Transverse colon (tissue), 4 donors: ENCODE measurements at regions not wholly inside any gene's neighbourhood (a gene's known extent, or its start where the extent isn't known, plus 50 kb on each side); places are given as distances from the start of the nearest gene placed in this dataset.
A peak's percentile ranks its signal among the peaks of the same experiment; 100 is the strongest.

Experiments
- DNase-seq: peaks from one replicate; pipeline ENCODE4 v3.0.0-alpha.2; 2019
- H3K27ac ChIP-seq, 4 donors: fragments of 200-600 bp; sonication (generic); 2 replicates each; pipeline ENCODE4 v1.5.1; 2016 to 2018; ENCODE audit warnings: inconsistent platforms in 4 of 4
- H3K27me3 ChIP-seq: fragments of 200-600 bp; sonication (generic); 2 replicates; pipeline ENCODE4 v1.5.1; 2017; ENCODE audit warnings: inconsistent platforms
- H3K36me3 ChIP-seq, 4 donors: fragments of 200-600 bp; sonication (generic); 2 replicates each; pipeline ENCODE4 v1.5.1; 2017 to 2019; ENCODE audit warnings: inconsistent platforms in 4 of 4
- H3K4me1 ChIP-seq, 4 donors: fragments of 200-600 bp; sonication (generic); 2 replicates each; pipeline ENCODE4 v1.5.1; 2017 to 2020; ENCODE audit warnings: inconsistent platforms in 4 of 4
- H3K4me3 ChIP-seq, 4 donors: fragments of 200-600 bp; sonication (generic); 1 replicate in 1 of 4; 2 replicates in 3 of 4; pipeline versions ENCODE4 v1.5.1 to v1.6.1; 2017 to 2019; ENCODE audit warnings: inconsistent platforms in 4 of 4
- H3K9me3 ChIP-seq, 2 donors: fragments of 200-600 bp; sonication (generic); 2 replicates each; pipeline ENCODE4 v1.5.1; 2017 to 2019; ENCODE audit warnings: inconsistent platforms in 2 of 2
- EP300 ChIP-seq: sonication (generic); formaldehyde crosslinking; IDR thresholded peaks from one replicate; pipeline ENCODE4 v1.6.1; 2017; ENCODE audit warnings: antibody characterized with exemption, low read depth
- POLR2A ChIP-seq: fragments of 450-650 bp; IDR thresholded peaks from one replicate; pipeline ENCODE4 v1.6.1; 2016; ENCODE audit warnings: antibody characterized with exemption, mild to moderate bottlenecking, moderate library complexity
- POLR2AphosphoS5 ChIP-seq, 3 donors: sonication (generic); formaldehyde crosslinking; IDR thresholded peaks; one replicate each; pipeline ENCODE4 v1.6.1; 2016; ENCODE audit warnings: antibody characterized with exemption in 3 of 3
- WGBS, 2 donors: methylation state at CpG; one replicate each; pipeline ENCODE4 v1.1.5; 2018; ENCODE audit warnings: low coverage in 1 of 2; 5-methylcytosine and 5-hydroxymethylcytosine counted together
- in situ Hi-C, 4 donors: fragments of 200-750 bp; cut with MboI; loops; one replicate each; pipeline versions ENCODE4 v1.15.0 to v1.15.1; 2017; ENCODE audit warnings: low sequenced_read_pairs in 3 of 4, low pct_ligation_motif_present in 1 of 4, low pct_unique_long_range_greater_than_20kb in 1 of 4
- intact Hi-C: fragments of 100-400 bp; cut with DNase I; formaldehyde crosslinking; loops from one replicate; pipeline ENCODE4 v1.15.1; 2023; ENCODE audit warnings: low total_unique reads
- TF ChIP-seq, protein P1 (sequence below), 5 experiments: fragments of 200-600 bp in 3 of 5; fragments of 450-650 bp in 2 of 5; sonication (generic) in 3 of 5; IDR thresholded peaks; 1 replicate in 2 of 5; 2 replicates in 3 of 5; pipeline ENCODE4 v1.5.1; 2016 to 2017; ENCODE audit warnings: antibody characterized with exemption in 5 of 5, inconsistent platforms in 3 of 5, mild to moderate bottlenecking in 2 of 5, moderate library complexity in 1 of 5

DNA sequence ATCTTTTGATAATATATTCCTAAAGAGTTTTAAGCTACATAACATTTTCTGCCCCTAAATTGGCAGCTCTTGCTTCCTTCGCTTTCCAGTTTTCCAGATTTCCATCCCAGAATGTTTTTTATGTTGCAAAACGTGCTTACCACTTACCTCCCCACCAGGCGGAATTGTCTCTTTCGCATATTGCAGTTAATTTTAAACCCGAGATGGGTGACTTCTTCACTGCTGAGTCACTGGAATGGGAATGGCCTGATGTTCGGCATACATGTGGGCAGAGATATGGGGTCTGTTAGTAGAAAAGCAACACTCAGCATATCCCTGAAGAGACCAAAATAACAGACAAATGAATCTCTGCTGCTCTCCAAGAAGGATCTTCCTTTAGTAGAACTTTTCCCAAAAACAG is 491.2 kb downstream of the PREX1 start:
- no peak for DNase-seq
- Histone ChIP-seq H3K27me3 (peaks cover 4% of the 10 kb centered on the region), H3K4me1 (peaks cover 0 to 9% (median 4%) of the 10 kb centered on the region in 4 donors), H3K27ac (no peak overlapping the region), H3K9me3 (no peaks in the 10 kb centered on the region), H3K36me3 (no peaks in the 10 kb centered on the region), H3K4me3 (no peak overlapping the region)
- TF ChIP-seq, protein P1, sequence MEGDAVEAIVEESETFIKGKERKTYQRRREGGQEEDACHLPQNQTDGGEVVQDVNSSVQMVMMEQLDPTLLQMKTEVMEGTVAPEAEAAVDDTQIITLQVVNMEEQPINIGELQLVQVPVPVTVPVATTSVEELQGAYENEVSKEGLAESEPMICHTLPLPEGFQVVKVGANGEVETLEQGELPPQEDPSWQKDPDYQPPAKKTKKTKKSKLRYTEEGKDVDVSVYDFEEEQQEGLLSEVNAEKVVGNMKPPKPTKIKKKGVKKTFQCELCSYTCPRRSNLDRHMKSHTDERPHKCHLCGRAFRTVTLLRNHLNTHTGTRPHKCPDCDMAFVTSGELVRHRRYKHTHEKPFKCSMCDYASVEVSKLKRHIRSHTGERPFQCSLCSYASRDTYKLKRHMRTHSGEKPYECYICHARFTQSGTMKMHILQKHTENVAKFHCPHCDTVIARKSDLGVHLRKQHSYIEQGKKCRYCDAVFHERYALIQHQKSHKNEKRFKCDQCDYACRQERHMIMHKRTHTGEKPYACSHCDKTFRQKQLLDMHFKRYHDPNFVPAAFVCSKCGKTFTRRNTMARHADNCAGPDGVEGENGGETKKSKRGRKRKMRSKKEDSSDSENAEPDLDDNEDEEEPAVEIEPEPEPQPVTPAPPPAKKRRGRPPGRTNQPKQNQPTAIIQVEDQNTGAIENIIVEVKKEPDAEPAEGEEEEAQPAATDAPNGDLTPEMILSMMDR (IDR thresholded peaks at IDR 0.05), result no peak
- no peak for TF ChIP-seq EP300
- no peak for TF ChIP-seq POLR2A
- TF ChIP-seq POLR2AphosphoS5 (IDR thresholded peaks at IDR 0.05), result no peak
- in situ Hi-C loops, result no loop called here
- intact Hi-C loops, result no loop called here
- 80 to 93% methylated on average over 5 to 6 of the region's 6 CpGs for WGBS, 2 donors

- TF ChIP-seq, protein P1 (IDR thresholded peaks at IDR 0.05), result no peak
- H3K9me3 ChIP-seq, result no peaks in the 10 kb centered on the region
- no peak for DNase-seq
- H3K36me3 ChIP-seq, result no peaks in the 10 kb centered on the region
- intact Hi-C loops (no loop called here), in situ Hi-C loops (no loop called here)
- peaks cover 4% of the 10 kb centered on the region for H3K27me3 ChIP-seq
- peaks cover 0 to 9% (median 4%) of the 10 kb centered on the region in 4 donors for H3K4me1 ChIP-seq
- H3K27ac ChIP-seq, result no peak overlapping the region
- 88 to 92% methylated on average over 2 to 3 of the region's 3 CpGs for WGBS, 2 donors
- no peak overlapping the region for H3K4me3 ChIP-seq
These were observed 492.3 kb downstream of the PREX1 start for GRCh38 chr20:48335308-48336050.

- intact Hi-C loops, result no loop called here
- in situ Hi-C loops, result no loop called here
- TF ChIP-seq EP300 (no peak), POLR2A (no peak), POLR2AphosphoS5 (IDR thresholded peaks at IDR 0.05) (no peak)
- Histone ChIP-seq H3K4me1 (no peaks in the 10 kb centered on the region), H3K9me3 (no peaks in the 10 kb centered on the region), H3K36me3 (no peaks in the 10 kb centered on the region), H3K4me3 (no peak overlapping the region), H3K27me3 (peaks cover 4% of the 10 kb centered on the region), H3K27ac (peak overlapping the region in 1 of 4 donors; percentile 54)
- 53 to 75% methylated on average over 4 of the region's 4 CpGs for WGBS, 2 donors
- DNase-seq, result no peak
These were observed 494.1 kb downstream of the PREX1 start for GRCh38 chr20:48333707-48334106.

DNA sequence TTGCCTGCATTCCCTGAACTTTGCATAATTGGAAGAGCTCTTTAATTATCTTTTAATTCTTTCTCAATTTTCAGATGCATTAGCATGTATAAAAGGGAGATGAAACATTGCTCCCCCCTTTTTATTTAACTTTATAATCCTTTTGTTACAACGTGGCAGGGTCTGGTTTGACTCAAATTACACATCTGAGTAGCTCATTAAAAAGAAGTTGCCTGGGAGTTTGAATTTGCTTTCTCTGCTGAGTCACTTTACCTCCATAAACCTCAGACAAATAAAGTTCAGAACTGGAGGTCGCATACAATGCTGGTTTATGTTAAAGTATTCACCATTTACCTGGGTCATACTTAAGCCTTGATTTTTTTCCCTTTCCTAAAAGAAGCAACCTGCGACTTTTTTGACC is 495.2 kb downstream of the PREX1 start:
- intact Hi-C loops, result no loop called here
- H3K4me1 ChIP-seq, result no peaks in the 10 kb centered on the region

DNA sequence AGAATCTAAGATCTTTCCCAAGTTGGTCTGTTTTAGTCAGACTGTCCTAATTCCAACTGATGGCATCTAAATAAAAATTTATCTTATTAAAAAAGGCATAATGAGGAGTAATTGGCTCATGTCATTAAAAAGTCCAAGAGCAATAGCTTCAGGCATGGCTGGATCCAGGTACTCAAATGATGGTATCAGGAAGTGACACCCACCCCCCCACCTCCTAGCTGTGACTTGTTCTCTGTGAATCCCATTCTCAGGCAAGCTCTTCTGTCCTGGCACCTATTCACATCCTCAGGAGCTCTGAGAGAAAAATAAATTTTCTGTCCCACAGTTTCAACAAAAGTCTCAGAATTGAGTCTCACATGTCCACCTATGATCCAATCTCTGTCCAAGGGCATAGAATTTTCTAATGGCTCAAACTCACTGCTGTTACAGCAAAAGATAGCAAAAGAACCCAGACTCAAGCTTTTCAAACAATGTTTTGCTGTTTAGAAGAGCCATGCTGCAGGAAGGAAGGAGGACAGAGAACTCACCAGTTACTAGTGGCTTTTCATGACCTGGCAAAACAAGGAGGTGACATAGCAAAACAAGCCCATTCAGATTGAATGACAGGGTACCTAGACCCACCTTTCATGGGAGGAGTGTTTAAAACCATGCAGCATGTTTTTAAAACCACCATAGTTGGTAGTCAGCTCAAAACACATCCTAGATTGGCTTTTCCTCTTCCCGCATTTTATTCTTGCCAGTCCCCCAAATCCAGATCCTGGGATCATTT is 496.1 kb downstream of the PREX1 start:
- in situ Hi-C loops, result no loop called here
- Histone ChIP-seq H3K9me3 (no peaks in the 10 kb centered on the region), H3K4me3 (no peak overlapping the region), H3K4me1 (no peaks in the 10 kb centered on the region), H3K27ac (no peak overlapping the region), H3K27me3 (peaks cover 4% of the 10 kb centered on the region), H3K36me3 (no peaks in the 10 kb centered on the region)
- TF ChIP-seq, protein P1 (IDR thresholded peaks at IDR 0.05), result no peak
- TF ChIP-seq EP300, result no peak
- no peak for TF ChIP-seq POLR2AphosphoS5 (IDR thresholded peaks at IDR 0.05)
- no peak for TF ChIP-seq POLR2A
- intact Hi-C loops, result no loop called here
- no peak for DNase-seq
- WGBS, 2 donors, result 83 to 89% methylated on average over 1 of the region's 1 CpG

More for the DNA sequence above, 495.2 kb downstream of the PREX1 start:
- H3K27ac ChIP-seq, result peak overlapping the region in 2 of 4 donors; percentile 39 to 54
- H3K9me3 ChIP-seq, result no peaks in the 10 kb centered on the region
- DNase-seq, result no peak
- TF ChIP-seq POLR2A (no peak), POLR2AphosphoS5 (IDR thresholded peaks at IDR 0.05) (peak in 1 of 3 donors; percentile 38)
- in situ Hi-C loops, result no loop called here
- no peak overlapping the region for H3K4me3 ChIP-seq
- peaks cover 4% of the 10 kb centered on the region for H3K27me3 ChIP-seq
- 21 to 25% methylated on average over 3 of the region's 3 CpGs for WGBS, 2 donors
- H3K36me3 ChIP-seq, result no peaks in the 10 kb centered on the region
